Ishikawa (cell line): ENCODE measurements at regions not wholly inside any gene's neighbourhood (a gene's known extent, or its start where the extent isn't known, plus 50 kb on each side); places are given as distances from the start of the nearest gene placed in this dataset.

ENCODE experiments used
- CEBPB ChIP-seq: IDR thresholded peaks from 2 replicates; pipeline ENCODE4 v1.6.1; 2012
- CREB1 ChIP-seq: IDR thresholded peaks from 2 replicates; pipeline ENCODE4 v1.6.1; 2012; ENCODE audit warnings: low read depth
- EP300 ChIP-seq: IDR thresholded peaks from 2 replicates; pipeline ENCODE4 v1.6.1; 2012; ENCODE audit warnings: borderline replicate concordance
- NFIC ChIP-seq: IDR thresholded peaks from 2 replicates; pipeline ENCODE4 v1.6.1; 2012
- TF ChIP-seq, protein P1 (sequence below): IDR thresholded peaks from 2 replicates; pipeline ENCODE4 v1.6.1; 2012
- TF ChIP-seq, protein P2 (sequence below): IDR thresholded peaks from 2 replicates; pipeline ENCODE4 v1.6.1; 2012; ENCODE audit warnings: low read depth, mild to moderate bottlenecking

- TF ChIP-seq NFIC (no peak), EP300 (no peak), CEBPB (no peak), CREB1 (no peak)
- TF ChIP-seq, protein P1, sequence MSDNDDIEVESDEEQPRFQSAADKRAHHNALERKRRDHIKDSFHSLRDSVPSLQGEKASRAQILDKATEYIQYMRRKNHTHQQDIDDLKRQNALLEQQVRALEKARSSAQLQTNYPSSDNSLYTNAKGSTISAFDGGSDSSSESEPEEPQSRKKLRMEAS: no peak
- TF ChIP-seq, protein P2, sequence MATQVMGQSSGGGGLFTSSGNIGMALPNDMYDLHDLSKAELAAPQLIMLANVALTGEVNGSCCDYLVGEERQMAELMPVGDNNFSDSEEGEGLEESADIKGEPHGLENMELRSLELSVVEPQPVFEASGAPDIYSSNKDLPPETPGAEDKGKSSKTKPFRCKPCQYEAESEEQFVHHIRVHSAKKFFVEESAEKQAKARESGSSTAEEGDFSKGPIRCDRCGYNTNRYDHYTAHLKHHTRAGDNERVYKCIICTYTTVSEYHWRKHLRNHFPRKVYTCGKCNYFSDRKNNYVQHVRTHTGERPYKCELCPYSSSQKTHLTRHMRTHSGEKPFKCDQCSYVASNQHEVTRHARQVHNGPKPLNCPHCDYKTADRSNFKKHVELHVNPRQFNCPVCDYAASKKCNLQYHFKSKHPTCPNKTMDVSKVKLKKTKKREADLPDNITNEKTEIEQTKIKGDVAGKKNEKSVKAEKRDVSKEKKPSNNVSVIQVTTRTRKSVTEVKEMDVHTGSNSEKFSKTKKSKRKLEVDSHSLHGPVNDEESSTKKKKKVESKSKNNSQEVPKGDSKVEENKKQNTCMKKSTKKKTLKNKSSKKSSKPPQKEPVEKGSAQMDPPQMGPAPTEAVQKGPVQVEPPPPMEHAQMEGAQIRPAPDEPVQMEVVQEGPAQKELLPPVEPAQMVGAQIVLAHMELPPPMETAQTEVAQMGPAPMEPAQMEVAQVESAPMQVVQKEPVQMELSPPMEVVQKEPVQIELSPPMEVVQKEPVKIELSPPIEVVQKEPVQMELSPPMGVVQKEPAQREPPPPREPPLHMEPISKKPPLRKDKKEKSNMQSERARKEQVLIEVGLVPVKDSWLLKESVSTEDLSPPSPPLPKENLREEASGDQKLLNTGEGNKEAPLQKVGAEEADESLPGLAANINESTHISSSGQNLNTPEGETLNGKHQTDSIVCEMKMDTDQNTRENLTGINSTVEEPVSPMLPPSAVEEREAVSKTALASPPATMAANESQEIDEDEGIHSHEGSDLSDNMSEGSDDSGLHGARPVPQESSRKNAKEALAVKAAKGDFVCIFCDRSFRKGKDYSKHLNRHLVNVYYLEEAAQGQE: no peak
These were observed 112.7 kb downstream of the ASMT start for GRCh38 chrX:1727531-1728027.
